ENCODE measurements at regions not wholly inside any gene's neighbourhood (a gene's known extent, or its start where the extent isn't known, plus 50 kb on each side); places are given as distances from the start of the nearest gene placed in this dataset.

DNA sequence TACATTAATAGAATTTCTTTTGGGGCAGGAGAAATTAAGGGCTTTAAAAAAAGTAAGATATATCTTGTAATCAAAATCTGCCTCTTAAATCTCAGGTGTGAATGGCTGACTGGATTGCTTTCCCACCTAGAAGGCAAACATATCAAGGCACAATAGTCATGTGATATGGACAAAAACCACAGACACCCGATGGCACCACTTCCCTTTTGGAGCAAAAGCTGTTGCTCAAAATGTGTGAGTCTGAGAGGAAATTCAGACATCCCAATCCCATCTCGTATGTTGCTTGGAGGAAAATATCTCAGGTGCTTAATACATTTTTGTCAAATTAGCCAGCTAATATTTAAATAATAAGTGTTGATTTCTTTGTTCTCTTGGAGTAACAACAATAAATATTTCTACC is 120.7 kb downstream of the KCNF1 start:
- Mint-ChIP-seq H3K27me3 (ENCODE audit: insufficient read depth) (peaks cover 5% of the 10 kb centered on the region), H3K4me1 (peaks cover 6% of the 10 kb centered on the region), H3K4me3 (no peak overlapping the region), H3K36me3 (ENCODE audit: low read depth) (peaks cover 9% of the 10 kb centered on the region), H3K9me3 (peaks cover 39% of the 10 kb centered on the region), H3K27ac (no peak overlapping the region)
- peaks cover 29% of the 10 kb centered on the region for H3K9me3 ChIP-seq (ENCODE audit: control insufficient read depth, low read length)
- H3K27me3 ChIP-seq (ENCODE audit: control insufficient read depth, insufficient read depth, low read length, poor library complexity, severe bottlenecking), result no peaks in the 10 kb centered on the region
- H3K4me3 ChIP-seq (ENCODE audit: low read length), result no peak overlapping the region
- no peak overlapping the region for H3K27ac ChIP-seq (ENCODE audit: low read depth, low read length)
- DNase-seq, result no peak
- TF ChIP-seq, protein P1, sequence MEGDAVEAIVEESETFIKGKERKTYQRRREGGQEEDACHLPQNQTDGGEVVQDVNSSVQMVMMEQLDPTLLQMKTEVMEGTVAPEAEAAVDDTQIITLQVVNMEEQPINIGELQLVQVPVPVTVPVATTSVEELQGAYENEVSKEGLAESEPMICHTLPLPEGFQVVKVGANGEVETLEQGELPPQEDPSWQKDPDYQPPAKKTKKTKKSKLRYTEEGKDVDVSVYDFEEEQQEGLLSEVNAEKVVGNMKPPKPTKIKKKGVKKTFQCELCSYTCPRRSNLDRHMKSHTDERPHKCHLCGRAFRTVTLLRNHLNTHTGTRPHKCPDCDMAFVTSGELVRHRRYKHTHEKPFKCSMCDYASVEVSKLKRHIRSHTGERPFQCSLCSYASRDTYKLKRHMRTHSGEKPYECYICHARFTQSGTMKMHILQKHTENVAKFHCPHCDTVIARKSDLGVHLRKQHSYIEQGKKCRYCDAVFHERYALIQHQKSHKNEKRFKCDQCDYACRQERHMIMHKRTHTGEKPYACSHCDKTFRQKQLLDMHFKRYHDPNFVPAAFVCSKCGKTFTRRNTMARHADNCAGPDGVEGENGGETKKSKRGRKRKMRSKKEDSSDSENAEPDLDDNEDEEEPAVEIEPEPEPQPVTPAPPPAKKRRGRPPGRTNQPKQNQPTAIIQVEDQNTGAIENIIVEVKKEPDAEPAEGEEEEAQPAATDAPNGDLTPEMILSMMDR (conservative IDR thresholded peaks at IDR 0.05), result no peak
- WGBS, 2 experiments (ENCODE audit: insufficient coverage in 1 of 2, insufficient read length in 1 of 2), result 92 to 93% methylated on average over 2 of the region's 2 CpGs
- H3K4me1 ChIP-seq (ENCODE audit: control insufficient read depth, insufficient read depth, low read length), result no peaks in the 10 kb centered on the region
- H3K36me3 ChIP-seq (ENCODE audit: control insufficient read depth, insufficient read depth, low read length), result no peaks in the 10 kb centered on the region
- H3K9ac ChIP-seq (ENCODE audit: extremely low read depth, low read length, poor library complexity, severe bottlenecking), result no peak overlapping the region

DNA sequence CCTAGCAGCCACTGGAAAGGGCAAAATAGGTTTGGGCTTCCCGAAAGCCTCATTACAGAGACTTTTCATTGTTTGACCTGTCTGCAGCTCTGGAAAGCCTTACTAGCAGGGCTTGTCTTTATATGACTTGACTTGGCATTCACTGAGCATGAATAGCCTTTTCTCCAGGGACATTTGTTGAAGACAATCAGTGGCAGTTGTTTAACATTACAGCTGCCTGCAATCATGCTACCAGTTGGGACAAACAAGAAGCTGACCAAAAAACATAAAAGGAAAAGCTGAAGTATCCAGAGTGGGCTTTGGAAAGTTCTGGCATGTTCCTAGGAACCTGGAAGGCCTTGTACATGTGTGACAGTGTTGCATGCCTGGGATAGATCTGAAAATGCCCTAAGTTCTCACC is 121.4 kb downstream of the KCNF1 start:
- no peaks in the 10 kb centered on the region for H3K27me3 ChIP-seq (ENCODE audit: control insufficient read depth, insufficient read depth, low read length, poor library complexity, severe bottlenecking)
- Mint-ChIP-seq H3K27me3 (ENCODE audit: insufficient read depth) (peaks cover 5% of the 10 kb centered on the region), H3K4me3 (no peak overlapping the region), H3K9me3 (peaks cover 46% of the 10 kb centered on the region), H3K36me3 (ENCODE audit: low read depth) (peaks cover 9% of the 10 kb centered on the region), H3K4me1 (peaks cover 6% of the 10 kb centered on the region), H3K27ac (no peak overlapping the region)
- H3K9me3 ChIP-seq (ENCODE audit: control insufficient read depth, low read length), result peaks cover 33% of the 10 kb centered on the region
- H3K9ac ChIP-seq (ENCODE audit: extremely low read depth, low read length, poor library complexity, severe bottlenecking), result no peak overlapping the region
- DNase-seq, result peak; percentile 10
- WGBS, 2 experiments (ENCODE audit: insufficient coverage in 1 of 2, insufficient read length in 1 of 2), result 80 to 92% methylated on average over 1 of the region's 1 CpG
- no peaks in the 10 kb centered on the region for H3K4me1 ChIP-seq (ENCODE audit: control insufficient read depth, insufficient read depth, low read length)
- no peak overlapping the region for H3K27ac ChIP-seq (ENCODE audit: low read depth, low read length)
- H3K36me3 ChIP-seq (ENCODE audit: control insufficient read depth, insufficient read depth, low read length), result no peaks in the 10 kb centered on the region
- TF ChIP-seq, protein P1 (conservative IDR thresholded peaks at IDR 0.05), result no peak
- H3K4me3 ChIP-seq (ENCODE audit: low read length), result no peak overlapping the region

DNA sequence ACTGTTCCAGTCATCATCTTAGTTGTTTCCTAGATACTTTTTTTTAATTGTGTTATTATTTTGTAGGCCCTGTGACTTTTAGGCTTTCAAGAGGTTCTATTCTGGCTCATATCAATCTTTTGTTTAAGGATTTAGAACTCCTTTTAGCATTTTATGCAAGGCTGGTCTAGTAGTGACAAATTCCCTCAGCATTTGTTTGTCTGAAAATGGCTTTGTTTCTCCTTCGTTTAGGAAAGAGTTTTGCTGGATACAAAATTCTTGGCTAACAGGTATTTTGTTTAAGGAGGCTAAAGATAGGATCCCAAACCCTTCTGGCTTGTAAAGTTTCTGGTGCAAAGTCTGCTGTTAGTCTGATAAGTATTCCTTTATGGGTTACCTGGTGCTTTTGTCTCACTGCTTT is 116.6 kb upstream of the SLC66A3 start:
- H3K27me3 Mint-ChIP-seq (ENCODE audit: insufficient read depth), result peaks cover 3% of the 10 kb centered on the region
- no peaks in the 10 kb centered on the region for H3K36me3 ChIP-seq (ENCODE audit: control insufficient read depth, insufficient read depth, low read length)
- no peak overlapping the region for H3K27ac Mint-ChIP-seq
- TF ChIP-seq, protein P1 (conservative IDR thresholded peaks at IDR 0.05), result no peak
- no peaks in the 10 kb centered on the region for H3K27me3 ChIP-seq (ENCODE audit: control insufficient read depth, insufficient read depth, low read length, poor library complexity, severe bottlenecking)
- WGBS, 2 experiments (ENCODE audit: insufficient coverage in 1 of 2, insufficient read length in 1 of 2), result 85 to 100% methylated on average over 1 of the region's 1 CpG
- H3K9me3 ChIP-seq (ENCODE audit: control insufficient read depth, low read length), result peaks cover 39% of the 10 kb centered on the region
- H3K27ac ChIP-seq (ENCODE audit: low read depth, low read length), result no peak overlapping the region
- H3K4me3 Mint-ChIP-seq, result no peak overlapping the region
- no peak for DNase-seq
- peaks cover 6% of the 10 kb centered on the region for H3K36me3 Mint-ChIP-seq (ENCODE audit: low read depth)
- no peak overlapping the region for H3K9ac ChIP-seq (ENCODE audit: extremely low read depth, low read length, poor library complexity, severe bottlenecking)
- H3K4me3 ChIP-seq (ENCODE audit: low read length), result no peak overlapping the region
- H3K4me1 ChIP-seq (ENCODE audit: control insufficient read depth, insufficient read depth, low read length), result no peaks in the 10 kb centered on the region
- peaks cover 53% of the 10 kb centered on the region for H3K9me3 Mint-ChIP-seq
- H3K4me1 Mint-ChIP-seq, result no peaks in the 10 kb centered on the region
